ENCODE measurements at regions not wholly inside any gene's neighbourhood (a gene's known extent, or its start where the extent isn't known, plus 50 kb on each side); places are given as distances from the start of the nearest gene placed in this dataset.

GRCh38 chr13:105565136-105565727 is 970.2 kb downstream of the EFNB2 start:
- TF ChIP-seq, protein P1, sequence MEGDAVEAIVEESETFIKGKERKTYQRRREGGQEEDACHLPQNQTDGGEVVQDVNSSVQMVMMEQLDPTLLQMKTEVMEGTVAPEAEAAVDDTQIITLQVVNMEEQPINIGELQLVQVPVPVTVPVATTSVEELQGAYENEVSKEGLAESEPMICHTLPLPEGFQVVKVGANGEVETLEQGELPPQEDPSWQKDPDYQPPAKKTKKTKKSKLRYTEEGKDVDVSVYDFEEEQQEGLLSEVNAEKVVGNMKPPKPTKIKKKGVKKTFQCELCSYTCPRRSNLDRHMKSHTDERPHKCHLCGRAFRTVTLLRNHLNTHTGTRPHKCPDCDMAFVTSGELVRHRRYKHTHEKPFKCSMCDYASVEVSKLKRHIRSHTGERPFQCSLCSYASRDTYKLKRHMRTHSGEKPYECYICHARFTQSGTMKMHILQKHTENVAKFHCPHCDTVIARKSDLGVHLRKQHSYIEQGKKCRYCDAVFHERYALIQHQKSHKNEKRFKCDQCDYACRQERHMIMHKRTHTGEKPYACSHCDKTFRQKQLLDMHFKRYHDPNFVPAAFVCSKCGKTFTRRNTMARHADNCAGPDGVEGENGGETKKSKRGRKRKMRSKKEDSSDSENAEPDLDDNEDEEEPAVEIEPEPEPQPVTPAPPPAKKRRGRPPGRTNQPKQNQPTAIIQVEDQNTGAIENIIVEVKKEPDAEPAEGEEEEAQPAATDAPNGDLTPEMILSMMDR (IDR thresholded peaks at IDR 0.05; ENCODE audit: insufficient read depth, low read length, poor library complexity, severe bottlenecking) = no peak
- Histone ChIP-seq H3K36me3 (ENCODE audit: control insufficient read depth, insufficient read depth, low read length) (no peaks in the 10 kb centered on the region), H3K4me3 (replicated peaks; ENCODE audit: low read depth, low read length) (no peak overlapping the region), H3K27me3 (replicated peaks; ENCODE audit: control insufficient read depth, insufficient read depth, low read length) (no peaks in the 10 kb centered on the region)
- DNase-seq (ENCODE audit: extremely low read depth, insufficient read length) = no peak

DNA sequence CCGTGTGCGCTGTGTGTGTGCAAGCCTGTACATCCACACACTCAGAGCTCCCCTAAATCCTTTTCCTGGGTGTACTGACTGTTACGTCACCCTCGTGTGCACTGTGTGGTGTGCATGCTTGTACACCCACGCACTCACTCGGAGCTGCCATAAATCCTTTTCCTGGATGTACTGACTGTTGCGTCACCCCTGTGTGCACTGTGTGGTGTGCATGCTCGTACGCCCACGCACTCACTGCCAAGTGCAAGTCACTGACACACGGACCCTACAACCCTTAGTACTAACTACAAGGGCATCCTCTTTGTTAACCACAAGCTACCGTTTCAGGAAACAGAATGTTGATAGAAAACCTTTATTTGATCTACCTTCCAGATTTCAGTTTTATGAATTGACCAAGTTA is 983.4 kb downstream of the EFNB2 start:
- H3K4me3 ChIP-seq (replicated peaks; ENCODE audit: low read depth, low read length) = no peak overlapping the region
- no peaks in the 10 kb centered on the region for H3K36me3 ChIP-seq (ENCODE audit: control insufficient read depth, insufficient read depth, low read length)
- TF ChIP-seq, protein P1 (IDR thresholded peaks at IDR 0.05; ENCODE audit: insufficient read depth, low read length, poor library complexity, severe bottlenecking) = no peak
- no peak for DNase-seq (ENCODE audit: extremely low read depth, insufficient read length)
- no peaks in the 10 kb centered on the region for H3K27me3 ChIP-seq (replicated peaks; ENCODE audit: control insufficient read depth, insufficient read depth, low read length)

DNA sequence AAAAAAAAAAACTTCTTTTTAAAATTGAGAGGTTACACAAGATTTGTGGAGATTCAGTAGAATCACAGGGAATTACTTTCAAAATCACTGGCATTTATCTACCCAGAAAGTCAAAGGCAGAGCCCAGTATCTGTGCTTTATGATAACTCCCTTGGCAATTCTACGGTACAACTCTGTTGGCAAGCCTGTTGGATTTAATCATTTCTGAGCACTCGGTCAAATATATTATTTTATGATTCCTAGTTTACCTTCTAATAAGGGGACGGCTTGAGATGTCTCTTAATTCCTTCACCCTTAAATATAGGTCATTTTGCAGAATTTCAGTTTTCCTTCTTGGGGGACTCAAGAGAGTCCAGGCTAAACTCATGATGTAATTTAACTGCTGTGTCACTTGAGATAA is 987.6 kb downstream of the EFNB2 start:
- no peak for DNase-seq (ENCODE audit: extremely low read depth, insufficient read length)
- Histone ChIP-seq H3K4me3 (replicated peaks; ENCODE audit: low read depth, low read length) (no peak overlapping the region), H3K36me3 (ENCODE audit: control insufficient read depth, insufficient read depth, low read length) (no peaks in the 10 kb centered on the region), H3K27me3 (replicated peaks; ENCODE audit: control insufficient read depth, insufficient read depth, low read length) (no peaks in the 10 kb centered on the region)
- TF ChIP-seq, protein P1 (IDR thresholded peaks at IDR 0.05; ENCODE audit: insufficient read depth, low read length, poor library complexity, severe bottlenecking) = no peak

DNA sequence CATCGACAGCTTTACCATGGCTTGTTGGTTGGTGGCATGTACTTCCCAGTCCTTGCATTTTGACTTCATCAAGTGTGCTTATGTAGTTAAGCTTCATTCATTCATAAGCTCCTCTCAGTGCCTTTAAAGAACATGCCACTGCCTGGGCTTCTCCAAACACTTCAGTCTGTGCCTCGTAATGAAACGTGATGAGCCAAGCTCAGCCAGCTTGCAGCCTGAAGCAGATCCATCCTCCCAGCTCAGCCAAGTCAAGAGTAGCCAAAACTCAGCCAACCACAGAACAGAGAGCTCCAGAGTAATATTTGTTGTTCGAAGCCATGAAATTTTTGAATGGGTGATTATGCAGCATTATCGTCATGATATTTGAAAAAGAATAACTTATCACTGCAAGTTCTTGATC is 989.7 kb downstream of the EFNB2 start:
- Histone ChIP-seq H3K4me3 (replicated peaks; ENCODE audit: low read depth, low read length) (no peak overlapping the region), H3K36me3 (ENCODE audit: control insufficient read depth, insufficient read depth, low read length) (no peaks in the 10 kb centered on the region), H3K27me3 (replicated peaks; ENCODE audit: control insufficient read depth, insufficient read depth, low read length) (no peaks in the 10 kb centered on the region)
- TF ChIP-seq, protein P1 (IDR thresholded peaks at IDR 0.05; ENCODE audit: insufficient read depth, low read length, poor library complexity, severe bottlenecking) = no peak
- DNase-seq (ENCODE audit: extremely low read depth, insufficient read length) = no peak

DNA sequence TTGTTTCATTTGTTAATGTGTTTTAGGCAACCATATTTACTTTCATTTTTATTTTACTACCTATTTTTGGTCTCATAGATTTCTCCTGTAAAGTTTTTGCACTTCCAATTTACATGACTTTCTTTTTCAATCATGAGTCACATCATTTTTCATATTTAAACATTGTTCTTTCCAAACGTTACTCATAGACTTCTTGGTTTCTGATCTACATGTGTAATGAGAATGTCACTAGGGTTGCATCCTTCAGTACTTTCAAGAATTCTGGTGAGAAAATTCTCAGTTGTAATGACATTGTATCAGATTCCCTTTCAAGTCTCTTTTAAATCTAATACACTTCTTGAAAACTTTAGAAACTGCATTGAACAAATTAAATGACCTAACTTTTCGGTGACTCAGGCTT is 991.7 kb downstream of the EFNB2 start:
- Histone ChIP-seq H3K27me3 (replicated peaks; ENCODE audit: control insufficient read depth, insufficient read depth, low read length) (no peaks in the 10 kb centered on the region), H3K36me3 (ENCODE audit: control insufficient read depth, insufficient read depth, low read length) (no peaks in the 10 kb centered on the region), H3K4me3 (replicated peaks; ENCODE audit: low read depth, low read length) (no peak overlapping the region)
- DNase-seq (ENCODE audit: extremely low read depth, insufficient read length) = no peak
- TF ChIP-seq, protein P1 (IDR thresholded peaks at IDR 0.05; ENCODE audit: insufficient read depth, low read length, poor library complexity, severe bottlenecking) = no peak

- Histone ChIP-seq H3K36me3 (ENCODE audit: control insufficient read depth, insufficient read depth, low read length) (no peaks in the 10 kb centered on the region), H3K4me3 (replicated peaks; ENCODE audit: low read depth, low read length) (no peak overlapping the region), H3K27me3 (replicated peaks; ENCODE audit: control insufficient read depth, insufficient read depth, low read length) (no peaks in the 10 kb centered on the region)
- DNase-seq (ENCODE audit: extremely low read depth, insufficient read length) = no peak
- TF ChIP-seq, protein P1 (IDR thresholded peaks at IDR 0.05; ENCODE audit: insufficient read depth, low read length, poor library complexity, severe bottlenecking) = no peak
Observed at GRCh38 chr13:105541565-105541964, 993.9 kb downstream of the EFNB2 start.
